GM23338 (cell line): ENCODE measurements at regions not wholly inside any gene's neighbourhood (a gene's known extent, or its start where the extent isn't known, plus 50 kb on each side); places are given as distances from the start of the nearest gene placed in this dataset.

ENCODE experiments used
- CREB1 ChIP-seq: fragments of 250-450 bp; sonication (Bioruptor Pico); IDR thresholded peaks from 2 replicates; pipeline ENCODE4 v1.5.0; 2020; ENCODE audit warnings: low read depth, mild to moderate bottlenecking, moderate library complexity
- EZH2 ChIP-seq: fragments of 200-600 bp; sonication (generic); IDR thresholded peaks from one replicate; pipeline ENCODE4 v1.8.0; 2017; ENCODE audit warnings: antibody characterized with exemption, mild to moderate bottlenecking, low read depth; ENCODE audit not compliant: unreplicated experiment
- EZH2phosphoT487 ChIP-seq: fragments of 200-600 bp; sonication (generic); IDR thresholded peaks from one replicate; pipeline ENCODE4 v1.8.1; 2018; ENCODE audit warnings: antibody characterized with exemption; ENCODE audit not compliant: unreplicated experiment
- JUNB ChIP-seq: IDR thresholded peaks from one replicate; pipeline ENCODE4 v1.6.1; 2016; ENCODE audit warnings: antibody characterized with exemption; ENCODE audit not compliant: unreplicated experiment
- POLR2AphosphoS5 ChIP-seq: IDR thresholded peaks from 2 replicates; pipeline ENCODE4 v1.6.1; 2016; ENCODE audit warnings: antibody characterized with exemption, low read depth
- STAT1 ChIP-seq: IDR thresholded peaks from one replicate; pipeline ENCODE4 v1.6.1; 2016; ENCODE audit warnings: antibody characterized with exemption; ENCODE audit not compliant: unreplicated experiment
- ZNF114 ChIP-seq: fragments of 250-450 bp; sonication (Bioruptor Pico); IDR thresholded peaks from 2 replicates; pipeline ENCODE4 v1.5.0; 2020; ENCODE audit warnings: mild to moderate bottlenecking, moderate library complexity
- ZNF331 ChIP-seq: fragments of 250-450 bp; sonication (Bioruptor Pico); IDR thresholded peaks from 2 replicates; pipeline ENCODE4 v1.5.0; 2020; ENCODE audit warnings: low read depth, mild to moderate bottlenecking, moderate library complexity
- TF ChIP-seq, protein P1 (sequence below), 2 experiments: fragments of 200-600 bp in 1 of 2; sonication (generic) in 1 of 2; conservative IDR thresholded peaks; 2 replicates each; pipeline versions ENCODE4 v1.5.1 to v1.6.1; 2016 to 2017; ENCODE audit warnings: antibody characterized with exemption in 2 of 2, low read depth in 2 of 2, mild to moderate bottlenecking in 2 of 2, moderate library complexity in 1 of 2
- TF ChIP-seq, protein P2 (sequence below): IDR thresholded peaks from 2 replicates; pipeline ENCODE4 v1.6.1; 2016; ENCODE audit warnings: antibody characterized with exemption
- TF ChIP-seq, protein P3 (sequence below): IDR thresholded peaks from one replicate; pipeline ENCODE4 v1.6.1; 2018; ENCODE audit warnings: antibody characterized with exemption; ENCODE audit not compliant: unreplicated experiment

- TF ChIP-seq, protein P1, sequence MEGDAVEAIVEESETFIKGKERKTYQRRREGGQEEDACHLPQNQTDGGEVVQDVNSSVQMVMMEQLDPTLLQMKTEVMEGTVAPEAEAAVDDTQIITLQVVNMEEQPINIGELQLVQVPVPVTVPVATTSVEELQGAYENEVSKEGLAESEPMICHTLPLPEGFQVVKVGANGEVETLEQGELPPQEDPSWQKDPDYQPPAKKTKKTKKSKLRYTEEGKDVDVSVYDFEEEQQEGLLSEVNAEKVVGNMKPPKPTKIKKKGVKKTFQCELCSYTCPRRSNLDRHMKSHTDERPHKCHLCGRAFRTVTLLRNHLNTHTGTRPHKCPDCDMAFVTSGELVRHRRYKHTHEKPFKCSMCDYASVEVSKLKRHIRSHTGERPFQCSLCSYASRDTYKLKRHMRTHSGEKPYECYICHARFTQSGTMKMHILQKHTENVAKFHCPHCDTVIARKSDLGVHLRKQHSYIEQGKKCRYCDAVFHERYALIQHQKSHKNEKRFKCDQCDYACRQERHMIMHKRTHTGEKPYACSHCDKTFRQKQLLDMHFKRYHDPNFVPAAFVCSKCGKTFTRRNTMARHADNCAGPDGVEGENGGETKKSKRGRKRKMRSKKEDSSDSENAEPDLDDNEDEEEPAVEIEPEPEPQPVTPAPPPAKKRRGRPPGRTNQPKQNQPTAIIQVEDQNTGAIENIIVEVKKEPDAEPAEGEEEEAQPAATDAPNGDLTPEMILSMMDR (conservative IDR thresholded peaks at IDR 0.05; ENCODE audit: low read depth in 2 of 2), result no peak
- TF ChIP-seq STAT1, result no peak
- no peak for TF ChIP-seq EZH2
- TF ChIP-seq CREB1 (CRISPR knock-in tag), result no peak
- TF ChIP-seq EZH2phosphoT487, result no peak
- TF ChIP-seq, protein P2, sequence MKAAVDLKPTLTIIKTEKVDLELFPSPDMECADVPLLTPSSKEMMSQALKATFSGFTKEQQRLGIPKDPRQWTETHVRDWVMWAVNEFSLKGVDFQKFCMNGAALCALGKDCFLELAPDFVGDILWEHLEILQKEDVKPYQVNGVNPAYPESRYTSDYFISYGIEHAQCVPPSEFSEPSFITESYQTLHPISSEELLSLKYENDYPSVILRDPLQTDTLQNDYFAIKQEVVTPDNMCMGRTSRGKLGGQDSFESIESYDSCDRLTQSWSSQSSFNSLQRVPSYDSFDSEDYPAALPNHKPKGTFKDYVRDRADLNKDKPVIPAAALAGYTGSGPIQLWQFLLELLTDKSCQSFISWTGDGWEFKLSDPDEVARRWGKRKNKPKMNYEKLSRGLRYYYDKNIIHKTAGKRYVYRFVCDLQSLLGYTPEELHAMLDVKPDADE, result no peak
- no peak for TF ChIP-seq POLR2AphosphoS5
- TF ChIP-seq, protein P3, sequence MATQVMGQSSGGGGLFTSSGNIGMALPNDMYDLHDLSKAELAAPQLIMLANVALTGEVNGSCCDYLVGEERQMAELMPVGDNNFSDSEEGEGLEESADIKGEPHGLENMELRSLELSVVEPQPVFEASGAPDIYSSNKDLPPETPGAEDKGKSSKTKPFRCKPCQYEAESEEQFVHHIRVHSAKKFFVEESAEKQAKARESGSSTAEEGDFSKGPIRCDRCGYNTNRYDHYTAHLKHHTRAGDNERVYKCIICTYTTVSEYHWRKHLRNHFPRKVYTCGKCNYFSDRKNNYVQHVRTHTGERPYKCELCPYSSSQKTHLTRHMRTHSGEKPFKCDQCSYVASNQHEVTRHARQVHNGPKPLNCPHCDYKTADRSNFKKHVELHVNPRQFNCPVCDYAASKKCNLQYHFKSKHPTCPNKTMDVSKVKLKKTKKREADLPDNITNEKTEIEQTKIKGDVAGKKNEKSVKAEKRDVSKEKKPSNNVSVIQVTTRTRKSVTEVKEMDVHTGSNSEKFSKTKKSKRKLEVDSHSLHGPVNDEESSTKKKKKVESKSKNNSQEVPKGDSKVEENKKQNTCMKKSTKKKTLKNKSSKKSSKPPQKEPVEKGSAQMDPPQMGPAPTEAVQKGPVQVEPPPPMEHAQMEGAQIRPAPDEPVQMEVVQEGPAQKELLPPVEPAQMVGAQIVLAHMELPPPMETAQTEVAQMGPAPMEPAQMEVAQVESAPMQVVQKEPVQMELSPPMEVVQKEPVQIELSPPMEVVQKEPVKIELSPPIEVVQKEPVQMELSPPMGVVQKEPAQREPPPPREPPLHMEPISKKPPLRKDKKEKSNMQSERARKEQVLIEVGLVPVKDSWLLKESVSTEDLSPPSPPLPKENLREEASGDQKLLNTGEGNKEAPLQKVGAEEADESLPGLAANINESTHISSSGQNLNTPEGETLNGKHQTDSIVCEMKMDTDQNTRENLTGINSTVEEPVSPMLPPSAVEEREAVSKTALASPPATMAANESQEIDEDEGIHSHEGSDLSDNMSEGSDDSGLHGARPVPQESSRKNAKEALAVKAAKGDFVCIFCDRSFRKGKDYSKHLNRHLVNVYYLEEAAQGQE, result no peak
- TF ChIP-seq ZNF114 (CRISPR knock-in tag), result no peak
- TF ChIP-seq JUNB, result no peak
- no peak for TF ChIP-seq ZNF331 (CRISPR knock-in tag)
Observed at GRCh38 chr9:82597241-82598203, 465.4 kb downstream of the RASEF start.
